Prostate gland (tissue), 2 donors: ENCODE measurements at regions not wholly inside any gene's neighbourhood (a gene's known extent, or its start where the extent isn't known, plus 50 kb on each side); places are given as distances from the start of the nearest gene placed in this dataset.
"Not testable (repeated sequence)": the region's sequence is repeated elsewhere in the genome, so short reads cannot be mapped to it uniquely, and the experiment has no call there.

Source experiments
- POLR2A ChIP-seq: fragments of 450-650 bp; IDR thresholded peaks from one replicate; pipeline ENCODE4 v1.6.1; 2016; ENCODE audit warnings: antibody characterized with exemption, mild to moderate bottlenecking
- POLR2AphosphoS5 ChIP-seq: sonication (generic); formaldehyde crosslinking; IDR thresholded peaks from one replicate; pipeline ENCODE4 v1.6.1; 2017; ENCODE audit warnings: antibody characterized with exemption
- TF ChIP-seq, protein P1 (sequence below), 4 experiments: fragments of 200-600 bp in 2 of 4; fragments of 450-650 bp in 2 of 4; sonication (generic) in 2 of 4; IDR thresholded peaks; 1 replicate in 3 of 4; 2 replicates in 1 of 4; pipeline ENCODE4 v1.5.1; 2016 to 2019; ENCODE audit warnings: antibody characterized with exemption in 4 of 4, mild to moderate bottlenecking in 2 of 4, moderate library complexity in 2 of 4

DNA sequence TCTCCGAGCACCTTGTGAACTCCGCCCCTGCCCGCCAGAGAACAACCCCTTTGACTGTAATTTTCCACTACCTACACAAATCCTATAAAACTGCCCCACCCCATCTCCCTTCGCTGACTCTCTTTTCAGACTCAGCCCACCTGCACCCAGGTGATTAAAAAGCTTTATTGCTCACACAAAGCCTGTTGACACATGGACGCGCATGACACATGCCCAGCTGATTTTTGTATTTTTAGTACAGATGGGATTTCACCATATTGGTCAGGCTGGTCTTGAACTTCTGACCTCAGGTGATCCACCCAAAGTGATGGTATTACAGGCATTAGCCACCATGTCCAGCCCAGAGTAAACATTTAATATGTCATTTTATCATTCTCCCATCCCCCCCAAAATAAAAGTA lies 97.0 kb upstream of the CCNG1 start:
- TF ChIP-seq, protein P1, sequence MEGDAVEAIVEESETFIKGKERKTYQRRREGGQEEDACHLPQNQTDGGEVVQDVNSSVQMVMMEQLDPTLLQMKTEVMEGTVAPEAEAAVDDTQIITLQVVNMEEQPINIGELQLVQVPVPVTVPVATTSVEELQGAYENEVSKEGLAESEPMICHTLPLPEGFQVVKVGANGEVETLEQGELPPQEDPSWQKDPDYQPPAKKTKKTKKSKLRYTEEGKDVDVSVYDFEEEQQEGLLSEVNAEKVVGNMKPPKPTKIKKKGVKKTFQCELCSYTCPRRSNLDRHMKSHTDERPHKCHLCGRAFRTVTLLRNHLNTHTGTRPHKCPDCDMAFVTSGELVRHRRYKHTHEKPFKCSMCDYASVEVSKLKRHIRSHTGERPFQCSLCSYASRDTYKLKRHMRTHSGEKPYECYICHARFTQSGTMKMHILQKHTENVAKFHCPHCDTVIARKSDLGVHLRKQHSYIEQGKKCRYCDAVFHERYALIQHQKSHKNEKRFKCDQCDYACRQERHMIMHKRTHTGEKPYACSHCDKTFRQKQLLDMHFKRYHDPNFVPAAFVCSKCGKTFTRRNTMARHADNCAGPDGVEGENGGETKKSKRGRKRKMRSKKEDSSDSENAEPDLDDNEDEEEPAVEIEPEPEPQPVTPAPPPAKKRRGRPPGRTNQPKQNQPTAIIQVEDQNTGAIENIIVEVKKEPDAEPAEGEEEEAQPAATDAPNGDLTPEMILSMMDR (IDR thresholded peaks at IDR 0.05): not testable (repeated sequence)
- not testable (repeated sequence) for TF ChIP-seq POLR2A, POLR2AphosphoS5
